ENCODE measurements at regions not wholly inside any gene's neighbourhood (a gene's known extent, or its start where the extent isn't known, plus 50 kb on each side); places are given as distances from the start of the nearest gene placed in this dataset.

DNA sequence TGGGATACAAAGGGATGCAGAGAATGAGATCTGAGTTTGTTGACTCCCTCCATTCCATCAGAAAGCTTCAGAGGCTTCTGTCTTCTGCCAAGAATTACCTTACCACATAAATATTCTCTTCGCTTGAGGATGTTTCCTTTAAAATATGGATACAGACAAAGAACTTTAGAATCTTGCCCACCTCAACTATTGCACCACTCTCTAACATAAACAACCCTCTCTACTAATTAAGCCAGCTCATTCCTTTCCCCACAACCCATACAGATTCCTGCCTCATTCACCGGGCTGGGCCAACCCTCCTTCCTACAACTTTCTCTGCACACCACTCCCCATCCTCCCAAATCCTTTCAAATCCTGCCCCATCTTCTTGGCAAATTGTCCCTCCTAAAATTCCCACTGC lies 315.8 kb downstream of the RAB28 start:
- TF ChIP-seq POLR2A (IDR thresholded peaks at IDR 0.05) (no peak), CTCF (IDR thresholded peaks at IDR 0.05) (no peak), POLR2AphosphoS5 (IDR thresholded peaks at IDR 0.05) (no peak), EP300 (IDR thresholded peaks at IDR 0.05) (no peak)
